ENCODE measurements at regions not wholly inside any gene's neighbourhood (a gene's known extent, or its start where the extent isn't known, plus 50 kb on each side); places are given as distances from the start of the nearest gene placed in this dataset.

DNA sequence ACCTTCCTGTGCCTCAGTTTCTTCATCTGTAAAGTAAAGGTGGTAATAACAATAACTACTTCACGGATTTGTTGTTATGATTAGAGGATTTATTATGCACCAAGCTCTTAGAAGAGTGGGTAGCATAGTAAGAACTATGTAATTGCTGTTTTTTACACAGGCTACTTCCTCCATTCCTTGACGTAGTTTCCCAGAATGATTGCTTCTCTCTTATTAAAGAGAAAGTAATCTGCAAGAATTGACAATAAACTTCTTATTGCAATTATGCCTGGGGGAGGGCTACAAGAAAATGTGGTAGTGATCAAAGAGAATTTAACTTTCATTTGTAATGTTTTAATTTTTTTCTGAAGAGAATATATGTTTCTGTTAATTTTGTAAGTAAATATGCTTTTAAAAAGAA is 238.7 kb downstream of the GASK1B start:
- TF ChIP-seq, protein P1, sequence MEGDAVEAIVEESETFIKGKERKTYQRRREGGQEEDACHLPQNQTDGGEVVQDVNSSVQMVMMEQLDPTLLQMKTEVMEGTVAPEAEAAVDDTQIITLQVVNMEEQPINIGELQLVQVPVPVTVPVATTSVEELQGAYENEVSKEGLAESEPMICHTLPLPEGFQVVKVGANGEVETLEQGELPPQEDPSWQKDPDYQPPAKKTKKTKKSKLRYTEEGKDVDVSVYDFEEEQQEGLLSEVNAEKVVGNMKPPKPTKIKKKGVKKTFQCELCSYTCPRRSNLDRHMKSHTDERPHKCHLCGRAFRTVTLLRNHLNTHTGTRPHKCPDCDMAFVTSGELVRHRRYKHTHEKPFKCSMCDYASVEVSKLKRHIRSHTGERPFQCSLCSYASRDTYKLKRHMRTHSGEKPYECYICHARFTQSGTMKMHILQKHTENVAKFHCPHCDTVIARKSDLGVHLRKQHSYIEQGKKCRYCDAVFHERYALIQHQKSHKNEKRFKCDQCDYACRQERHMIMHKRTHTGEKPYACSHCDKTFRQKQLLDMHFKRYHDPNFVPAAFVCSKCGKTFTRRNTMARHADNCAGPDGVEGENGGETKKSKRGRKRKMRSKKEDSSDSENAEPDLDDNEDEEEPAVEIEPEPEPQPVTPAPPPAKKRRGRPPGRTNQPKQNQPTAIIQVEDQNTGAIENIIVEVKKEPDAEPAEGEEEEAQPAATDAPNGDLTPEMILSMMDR (conservative IDR thresholded peaks at IDR 0.05): no peak
- TF ChIP-seq EZH2 (IDR thresholded peaks at IDR 0.05; ENCODE audit: low read depth): no peak

Data from PC-9 (cell line).